IPS-20b (cell line): ENCODE measurements at regions not wholly inside any gene's neighbourhood (a gene's known extent, or its start where the extent isn't known, plus 50 kb on each side); places are given as distances from the start of the nearest gene placed in this dataset.

Source experiments
- H3K27ac ChIP-seq: one replicate; pipeline ENCODE4 v1.5.1; 2013; ENCODE audit warnings: low read length
- H3K27me3 ChIP-seq: 2 replicates; pipeline ENCODE4 v1.6.1; 2013; ENCODE audit warnings: mild to moderate bottlenecking, low read length, inconsistent platforms; ENCODE audit not compliant: insufficient read depth
- H3K36me3 ChIP-seq: 2 replicates; pipeline ENCODE4 v1.6.1; 2013; ENCODE audit warnings: low read depth, mild to moderate bottlenecking, inconsistent platforms, low read length, moderate library complexity; ENCODE audit not compliant: insufficient read depth
- H3K4me1 ChIP-seq: 2 replicates; pipeline ENCODE4 v1.6.1; 2013; ENCODE audit warnings: mild to moderate bottlenecking, control low read depth, inconsistent platforms, low read length, moderate library complexity; ENCODE audit not compliant: insufficient read depth
- H3K4me3 ChIP-seq: 2 replicates; pipeline ENCODE4 v1.5.1; 2013; ENCODE audit warnings: mild to moderate bottlenecking, low read length, inconsistent platforms
- H3K9ac ChIP-seq: 2 replicates; pipeline ENCODE4 v1.6.1; 2013; ENCODE audit warnings: low read depth, mild to moderate bottlenecking, inconsistent platforms, low read length, moderate library complexity
- H3K9me3 ChIP-seq: 2 replicates; pipeline ENCODE4 v1.6.1; 2013; ENCODE audit warnings: mild to moderate bottlenecking, low read depth, low read length, inconsistent platforms; ENCODE audit not compliant: insufficient read depth

GRCh38 chr6:111959766-111960165 is 86.5 kb upstream of the FYN start:
- Histone ChIP-seq H3K9me3 (no peaks in the 10 kb centered on the region), H3K27ac (no peak overlapping the region), H3K9ac (no peak overlapping the region), H3K4me1 (peaks cover 12% of the 10 kb centered on the region; the same call in 1 of the 2 replicates), H3K4me3 (no peak overlapping the region), H3K27me3 (no peaks in the 10 kb centered on the region), H3K36me3 (no peaks in the 10 kb centered on the region)

DNA sequence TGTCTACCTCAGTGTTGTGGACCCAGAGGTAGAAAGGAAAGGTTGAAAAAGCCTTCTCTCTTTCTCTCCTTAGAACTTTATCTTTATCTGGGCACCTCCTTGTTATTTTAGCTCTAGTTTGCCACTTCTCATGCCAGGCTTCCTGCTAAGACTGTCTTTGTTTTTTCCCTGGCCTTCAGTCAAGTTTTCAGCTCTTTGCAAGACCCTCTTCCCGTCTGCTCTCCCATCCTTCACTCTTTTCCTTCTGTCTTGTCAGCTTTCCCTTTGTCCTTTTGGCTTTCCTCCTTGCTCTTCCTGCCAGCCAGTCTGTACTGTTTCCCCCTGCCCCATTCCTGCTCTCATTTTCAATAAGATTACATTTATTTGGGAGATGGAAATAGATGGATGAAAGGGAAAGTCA is 86.8 kb upstream of the CCN6 start:
- no peaks in the 10 kb centered on the region for H3K27me3 ChIP-seq
- H3K9ac ChIP-seq: no peak overlapping the region
- H3K4me1 ChIP-seq: peaks cover 4% of the 10 kb centered on the region; the same call in 1 of the 2 replicates
- no peaks in the 10 kb centered on the region for H3K36me3 ChIP-seq
- no peak overlapping the region for H3K4me3 ChIP-seq
- no peaks in the 10 kb centered on the region for H3K9me3 ChIP-seq
- H3K27ac ChIP-seq: no peak overlapping the region

DNA sequence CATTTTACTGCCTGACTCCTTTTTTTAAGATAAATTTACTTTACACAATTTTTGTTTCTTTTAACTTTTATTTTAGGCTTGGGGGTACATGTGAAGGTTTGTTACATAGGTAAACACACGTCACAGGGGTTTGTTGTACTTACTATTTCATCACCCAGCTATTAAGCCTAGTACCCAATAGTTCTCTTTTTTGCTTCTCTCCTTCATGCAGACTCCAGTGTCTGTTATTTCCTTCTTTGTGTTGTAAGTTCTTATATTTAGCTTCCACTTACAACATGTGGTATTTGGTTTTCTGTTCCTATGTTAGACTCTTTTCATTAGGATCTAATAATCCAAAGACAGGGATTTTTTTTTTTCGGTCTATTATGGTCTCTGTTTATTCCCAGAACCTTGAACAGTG is 83.5 kb upstream of the CCN6 start:
- Histone ChIP-seq H3K27me3 (no peaks in the 10 kb centered on the region), H3K36me3 (no peaks in the 10 kb centered on the region), H3K4me3 (no peak overlapping the region), H3K9me3 (no peaks in the 10 kb centered on the region), H3K4me1 (peaks cover 4% of the 10 kb centered on the region), H3K27ac (no peak overlapping the region), H3K9ac (no peak overlapping the region)

DNA sequence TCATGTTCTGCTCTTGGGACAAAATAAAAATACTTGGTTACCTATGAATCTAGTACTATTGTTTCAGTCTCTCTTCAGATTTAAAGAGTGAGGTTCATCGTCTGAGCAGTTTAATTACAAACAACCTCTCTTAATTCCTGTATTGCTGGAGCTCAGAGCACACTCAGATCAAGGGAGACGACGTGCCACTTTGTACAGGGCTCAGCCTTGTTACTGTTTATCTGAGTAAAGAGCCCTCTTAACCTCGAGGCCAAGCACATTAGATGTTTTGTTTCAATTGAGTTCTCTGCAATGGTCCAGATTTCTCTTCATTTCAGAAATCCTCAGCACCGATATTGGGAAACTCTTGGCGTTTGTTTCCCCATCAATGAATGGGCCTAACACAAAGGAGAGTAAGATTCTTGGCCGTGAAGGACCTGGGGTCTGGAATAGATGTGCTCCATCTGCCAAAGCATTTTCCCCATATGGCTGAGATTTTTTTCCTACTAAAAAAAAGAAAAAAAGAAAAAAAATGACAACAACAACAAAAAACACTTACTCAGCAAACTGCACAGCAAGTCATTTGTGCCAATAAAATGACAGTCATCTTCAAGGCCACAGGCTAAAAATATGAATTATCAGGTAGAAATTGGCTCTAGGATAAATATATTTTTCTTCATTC is 82.6 kb upstream of the CCN6 start:
- H3K27me3 ChIP-seq: no peaks in the 10 kb centered on the region
- H3K9me3 ChIP-seq: no peaks in the 10 kb centered on the region
- no peak overlapping the region for H3K9ac ChIP-seq
- H3K36me3 ChIP-seq: no peaks in the 10 kb centered on the region
- peaks cover 4% of the 10 kb centered on the region for H3K4me1 ChIP-seq
- no peak overlapping the region for H3K27ac ChIP-seq
- H3K4me3 ChIP-seq: no peak overlapping the region

- Histone ChIP-seq H3K36me3 (no peaks in the 10 kb centered on the region), H3K9me3 (no peaks in the 10 kb centered on the region), H3K27ac (no peak overlapping the region)
Observed at GRCh38 chr6:111971866-111972532, 81.9 kb upstream of the CCN6 start.

DNA sequence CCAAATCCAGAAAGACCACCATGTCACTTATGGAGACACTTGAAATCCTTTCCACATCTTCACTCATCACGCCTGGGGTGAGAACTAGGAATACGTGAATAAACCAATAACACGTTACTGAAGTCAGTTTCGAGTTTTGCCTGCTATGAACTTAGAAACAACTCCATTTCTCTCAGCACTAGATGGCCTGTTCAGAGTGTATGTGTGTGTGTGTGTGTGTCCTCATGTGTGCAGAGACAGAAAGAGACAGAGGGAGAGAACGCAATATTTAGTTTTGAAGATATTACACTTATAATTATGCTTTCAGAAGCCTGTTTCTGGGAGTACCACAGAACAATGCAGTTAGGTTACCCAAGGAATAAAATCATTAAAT is 81.2 kb upstream of the CCN6 start:
- no peak overlapping the region for H3K9ac ChIP-seq
- H3K4me1 ChIP-seq: peaks cover 4% of the 10 kb centered on the region
- no peak overlapping the region for H3K27ac ChIP-seq
- no peaks in the 10 kb centered on the region for H3K36me3 ChIP-seq
- H3K27me3 ChIP-seq: no peaks in the 10 kb centered on the region
- H3K9me3 ChIP-seq: no peaks in the 10 kb centered on the region
- H3K4me3 ChIP-seq: no peak overlapping the region

More at GRCh38 chr6:111971866-111972532, 81.9 kb upstream of the CCN6 start:
- H3K27me3 ChIP-seq: no peaks in the 10 kb centered on the region
- H3K9ac ChIP-seq: no peak overlapping the region
- H3K4me1 ChIP-seq: peaks cover 4% of the 10 kb centered on the region
- H3K4me3 ChIP-seq: no peak overlapping the region

GRCh38 chr6:111973118-111973761 is 80.7 kb upstream of the CCN6 start:
- Histone ChIP-seq H3K9me3 (no peaks in the 10 kb centered on the region), H3K27ac (no peak overlapping the region), H3K9ac (no peak overlapping the region), H3K4me3 (no peak overlapping the region), H3K4me1 (peaks cover 4% of the 10 kb centered on the region), H3K27me3 (no peaks in the 10 kb centered on the region), H3K36me3 (no peaks in the 10 kb centered on the region)

- no peak overlapping the region for H3K9ac ChIP-seq
- H3K9me3 ChIP-seq: no peaks in the 10 kb centered on the region
- H3K27ac ChIP-seq: no peak overlapping the region
- no peak overlapping the region for H3K4me3 ChIP-seq
- H3K27me3 ChIP-seq: no peaks in the 10 kb centered on the region
- H3K4me1 ChIP-seq: peaks cover 4% of the 10 kb centered on the region
- H3K36me3 ChIP-seq: no peaks in the 10 kb centered on the region
Observed at GRCh38 chr6:111973927-111974639, 79.8 kb upstream of the CCN6 start.

GRCh38 chr6:111975466-111975865 is 78.4 kb upstream of the CCN6 start:
- no peaks in the 10 kb centered on the region for H3K9me3 ChIP-seq
- H3K4me3 ChIP-seq: no peak overlapping the region
- no peak overlapping the region for H3K27ac ChIP-seq
- no peaks in the 10 kb centered on the region for H3K36me3 ChIP-seq
- H3K27me3 ChIP-seq: no peaks in the 10 kb centered on the region
- H3K9ac ChIP-seq: no peak overlapping the region
- H3K4me1 ChIP-seq: peaks cover 4% of the 10 kb centered on the region

GRCh38 chr6:111976139-111976538 is 77.8 kb upstream of the CCN6 start:
- Histone ChIP-seq H3K9ac (no peak overlapping the region), H3K4me3 (no peak overlapping the region), H3K9me3 (no peaks in the 10 kb centered on the region), H3K36me3 (no peaks in the 10 kb centered on the region), H3K4me1 (peaks cover 2% of the 10 kb centered on the region), H3K27me3 (no peaks in the 10 kb centered on the region), H3K27ac (no peak overlapping the region)

DNA sequence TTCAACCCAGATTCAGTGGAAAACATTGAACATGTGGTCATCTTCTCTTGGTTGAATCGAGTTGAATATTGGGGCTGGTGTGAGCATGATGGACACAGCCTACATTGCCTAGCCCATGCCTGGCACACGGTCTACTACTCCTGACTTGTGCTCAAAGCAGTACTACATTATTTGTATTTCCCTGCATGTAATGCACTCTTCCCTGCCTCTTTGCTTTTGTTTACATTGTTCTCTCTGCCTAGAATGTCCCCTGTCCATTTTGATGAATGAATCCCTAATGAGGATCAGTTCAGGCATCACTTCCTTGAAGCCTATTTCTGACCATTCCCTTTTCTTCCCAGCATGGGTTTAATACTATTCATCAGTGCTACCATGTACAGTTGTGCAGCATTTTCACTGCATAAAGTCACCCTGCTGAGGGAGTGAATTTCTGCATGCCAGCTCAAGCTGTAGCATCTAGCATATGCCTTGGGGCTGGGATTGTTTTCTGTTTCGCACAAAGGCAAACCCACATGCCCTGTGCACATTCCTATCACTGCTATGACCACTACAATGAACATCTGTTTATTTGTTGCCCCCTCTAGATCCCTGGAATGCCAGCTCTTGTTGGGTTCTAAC is 75.3 kb upstream of the CCN6 start:
- Histone ChIP-seq H3K36me3 (no peaks in the 10 kb centered on the region), H3K9me3 (no peaks in the 10 kb centered on the region), H3K27ac (no peak overlapping the region), H3K4me1 (no peaks in the 10 kb centered on the region), H3K9ac (no peak overlapping the region), H3K4me3 (no peak overlapping the region), H3K27me3 (no peaks in the 10 kb centered on the region)
